Left colon (tissue), 2 donors: ENCODE measurements at regions not wholly inside any gene's neighbourhood (a gene's known extent, or its start where the extent isn't known, plus 50 kb on each side); places are given as distances from the start of the nearest gene placed in this dataset.

Experiments used
- ATAC-seq: fragments of 200-7000 bp; cut with Tn5 transposase; one replicate; pipeline ENCODE4 v1.9.1; 2020; ENCODE audit warnings: mild to moderate bottlenecking, moderate library complexity
- DNase-seq, 2 donors: peaks; one replicate each; pipeline ENCODE4 v3.0.0-alpha.2; 2020
- intact Hi-C, 2 donors: fragments of 100-400 bp; cut with DNase I in 1 of 2; cut with micrococcal nuclease in 1 of 2; formaldehyde crosslinking; loops; one replicate each; pipeline versions ENCODE4 v1.11.2 to v1.14.0; 2022; cut with DNase I, micrococcal nuclease
- donor health status: DM: no; HTN: no; CAD: no.
- donor health status: DM: yes; HTN: yes; CAD: no.

DNA sequence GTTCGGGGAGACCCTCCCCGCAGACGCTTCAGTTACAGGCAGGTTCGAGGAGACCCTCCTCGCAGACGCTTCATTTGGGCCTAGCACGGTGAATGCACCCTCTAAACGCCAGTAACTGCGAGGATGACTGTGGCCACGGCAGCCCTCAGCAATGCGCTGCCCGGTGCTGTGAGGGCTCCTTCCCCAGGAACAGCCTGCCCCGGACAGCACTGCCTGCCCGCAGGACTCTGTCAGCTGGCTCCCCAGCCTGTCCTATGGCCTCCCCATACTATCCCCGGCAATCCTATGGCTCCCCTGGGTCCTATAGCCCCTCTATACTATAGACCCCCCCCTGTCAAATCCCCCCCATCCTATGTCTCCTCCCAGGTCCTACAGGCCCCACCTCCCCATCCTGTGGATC lies 238.9 kb downstream of the RBFOX3 start:
- no peak for DNase-seq
- intact Hi-C loops = no loop called here
- ATAC-seq = no peak

DNA sequence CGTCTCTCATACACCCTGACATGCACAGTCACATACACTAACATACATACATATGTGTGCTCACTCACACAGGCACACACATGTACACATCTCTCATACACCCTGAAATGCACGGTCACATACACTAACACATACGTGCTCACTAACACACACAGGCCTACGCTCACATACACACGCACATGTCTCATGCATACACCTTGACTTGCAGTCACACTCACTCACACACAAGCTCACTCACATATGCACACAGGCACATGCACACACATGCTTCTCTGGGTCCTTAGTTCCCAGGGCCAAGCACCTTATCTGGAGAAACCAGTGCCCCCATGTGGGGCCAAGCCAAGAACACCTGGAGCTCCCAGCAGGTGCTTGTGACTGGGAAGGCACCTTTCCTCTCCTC lies 240.3 kb downstream of the RBFOX3 start:
- intact Hi-C loops = no loop called here
- DNase-seq (no peak), ATAC-seq (no peak)

DNA sequence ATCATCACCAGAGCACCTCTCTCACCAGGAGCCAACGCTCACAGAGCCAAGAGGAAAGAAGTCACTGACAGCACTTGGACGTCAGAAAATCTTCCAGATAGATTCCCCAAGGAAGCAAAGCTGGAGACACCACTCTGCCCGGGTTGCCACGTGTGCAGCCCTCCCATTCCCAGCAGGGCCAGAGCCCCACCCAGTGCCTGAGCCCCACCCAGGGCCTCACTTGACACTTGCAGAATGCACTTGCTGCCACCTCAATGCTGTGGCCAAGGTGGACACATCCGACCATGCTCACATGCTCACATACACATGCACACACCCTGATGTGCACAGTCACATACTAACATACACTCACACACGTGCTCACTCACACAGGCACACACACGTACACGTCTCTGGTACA lies 240.7 kb downstream of the RBFOX3 start:
- no peak for DNase-seq
- peak; percentile 35 for ATAC-seq
- intact Hi-C loops = no loop called here

DNA sequence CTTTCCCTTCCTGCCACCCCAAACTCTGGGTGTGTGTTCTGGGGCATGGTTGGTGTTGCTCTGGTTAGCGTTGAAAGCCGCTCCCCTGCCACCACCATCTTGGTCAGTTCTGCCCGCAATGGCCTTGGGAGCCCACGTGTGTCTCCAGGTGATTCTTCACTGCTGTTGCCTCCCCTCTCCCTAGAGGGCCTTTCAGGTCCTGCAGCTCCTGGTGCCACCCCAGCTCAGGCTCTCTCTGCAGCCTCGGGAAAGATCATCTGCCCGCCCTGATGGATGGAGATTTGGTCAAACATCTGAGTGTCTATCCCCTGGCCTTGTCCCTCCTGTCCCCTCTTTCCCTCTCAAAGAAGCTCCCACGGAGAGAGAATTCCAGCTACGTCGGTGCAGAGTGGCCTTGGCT lies 241.3 kb downstream of the RBFOX3 start:
- ATAC-seq = no peak
- intact Hi-C loops = no loop called here
- DNase-seq = no peak

DNA sequence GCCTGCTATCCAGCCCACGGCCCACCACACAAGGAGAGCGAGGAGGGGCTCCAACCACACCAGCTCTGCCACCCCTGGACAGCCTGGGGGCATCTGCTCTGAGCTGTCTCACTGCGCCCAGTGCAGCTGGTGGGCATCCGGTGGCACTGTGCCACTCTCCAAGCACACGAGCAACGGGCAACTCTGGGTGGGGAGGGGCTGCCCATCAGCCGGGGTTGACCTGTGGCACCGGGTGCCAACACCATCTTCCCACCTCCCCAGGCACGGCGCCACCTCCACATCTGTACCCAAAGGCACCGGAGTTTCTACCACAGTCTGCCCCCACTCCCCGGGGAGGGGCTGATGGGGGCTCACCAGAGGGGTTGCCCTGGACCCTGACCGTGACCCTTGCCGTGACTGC lies 241.8 kb downstream of the RBFOX3 start:
- no peak for ATAC-seq
- DNase-seq = no peak
- intact Hi-C loops = no loop called here

DNA sequence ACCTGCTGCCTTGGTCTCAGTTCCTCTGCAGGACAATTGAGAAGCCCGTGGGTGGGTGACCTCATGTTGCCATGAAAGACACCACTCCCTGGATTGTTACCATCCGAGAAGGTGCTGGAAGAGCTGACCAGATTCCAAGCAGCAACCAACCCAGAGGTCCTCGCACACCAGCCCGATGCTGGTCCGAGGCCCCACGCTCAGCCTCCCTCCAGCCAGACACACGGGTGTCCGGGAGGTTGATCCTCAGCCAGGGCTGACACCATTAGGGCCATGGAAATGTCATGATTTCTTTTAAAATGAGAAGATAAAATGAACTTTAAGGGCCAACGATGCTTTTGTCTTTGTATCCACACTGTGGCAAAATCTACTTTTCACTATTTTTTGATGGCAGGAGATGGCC lies 242.3 kb downstream of the RBFOX3 start:
- ATAC-seq = no peak
- no peak for DNase-seq
- intact Hi-C loops = no loop called here

DNA sequence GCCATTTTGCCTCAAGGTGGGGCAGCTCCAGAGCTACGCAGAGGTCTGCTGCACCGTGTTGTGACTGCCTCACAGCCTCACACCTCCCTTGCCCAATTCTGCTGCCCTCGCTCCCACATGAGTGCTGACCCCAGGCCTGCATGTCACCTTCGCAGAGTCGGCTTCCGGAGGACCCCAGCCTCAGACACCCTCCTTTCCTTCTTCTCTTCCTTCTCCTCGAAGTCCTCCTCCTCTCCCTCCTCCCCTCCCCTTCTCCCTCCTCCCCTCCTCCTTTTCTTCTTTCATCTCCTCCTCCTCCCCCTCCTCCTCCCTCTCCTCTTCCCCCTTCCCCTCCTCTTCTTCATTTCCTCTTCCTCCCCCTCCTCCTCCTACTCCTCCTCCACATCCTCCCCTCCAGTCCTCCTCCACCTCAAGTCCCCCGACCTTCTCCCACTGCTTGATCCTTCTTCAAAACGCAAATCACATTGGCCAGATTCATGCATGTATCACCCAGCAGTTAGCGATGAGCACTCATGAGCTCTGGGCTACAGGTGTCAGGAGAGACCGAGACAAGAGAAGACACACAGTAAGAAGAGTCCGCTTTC lies 243.8 kb downstream of the RBFOX3 start:
- no peak for ATAC-seq
- DNase-seq = no peak
- intact Hi-C loops = no loop called here

DNA sequence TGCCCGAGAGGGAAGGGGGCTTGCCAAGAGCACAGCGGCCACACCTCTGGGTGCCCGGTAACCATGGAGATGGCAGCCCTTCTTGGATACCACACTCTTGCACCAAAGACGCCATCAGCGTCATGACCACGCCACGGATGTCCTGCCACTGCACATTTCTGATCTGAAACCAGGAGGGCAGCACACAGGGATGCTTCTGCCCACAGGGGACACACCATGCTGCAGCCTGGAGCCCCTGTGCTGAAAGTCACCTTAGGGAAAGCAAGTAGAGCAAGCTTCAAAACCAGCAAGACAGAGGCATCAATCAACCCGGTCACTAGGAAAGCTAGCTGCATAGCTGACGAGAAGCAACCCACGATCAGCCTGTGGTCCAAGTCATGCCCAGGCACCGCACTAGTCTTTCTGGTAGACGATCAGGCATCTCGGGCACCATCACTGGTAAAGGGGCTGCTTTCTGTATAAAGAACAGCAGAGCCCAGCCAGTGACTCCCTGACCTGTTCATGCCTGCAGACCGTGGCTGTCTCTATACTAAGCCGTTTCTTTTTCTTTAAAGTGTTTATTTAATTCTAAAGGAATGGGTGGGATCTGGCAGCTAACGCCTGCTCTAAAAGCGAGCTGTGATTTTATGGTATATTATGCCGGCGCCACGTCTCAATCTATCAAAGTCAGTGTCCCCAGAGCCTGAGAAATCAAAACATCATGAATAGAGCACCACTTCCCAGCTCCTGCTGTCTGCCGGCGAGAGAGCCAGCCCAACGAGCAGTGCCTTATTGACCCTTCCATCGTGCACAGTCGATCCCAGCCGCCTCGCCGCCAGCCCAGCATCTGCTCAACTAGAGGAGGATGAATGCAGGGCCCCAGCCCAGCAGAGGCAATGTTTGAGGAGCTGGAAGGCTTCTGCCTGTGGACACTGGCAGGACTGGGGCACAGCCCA lies 244.7 kb downstream of the RBFOX3 start:
- intact Hi-C loops = no loop called here
- DNase-seq (no peak), ATAC-seq (no peak)

DNA sequence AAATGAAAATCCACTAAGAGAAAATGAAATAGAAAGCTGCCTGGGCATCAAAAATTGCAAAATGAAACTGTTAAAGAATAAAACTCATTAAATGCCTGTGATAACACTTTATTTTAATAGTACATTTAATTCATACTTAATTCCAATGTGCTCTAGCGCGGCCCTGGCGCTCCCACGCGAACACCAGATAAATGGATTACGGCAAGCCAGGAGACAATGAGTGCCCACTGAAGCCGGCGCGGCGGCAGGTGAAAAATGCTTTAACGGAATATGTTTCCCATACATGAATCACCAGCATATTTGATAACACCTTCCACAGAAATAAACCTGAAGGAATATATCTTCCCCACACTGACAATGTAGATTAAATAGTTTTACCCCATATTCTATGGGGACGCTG lies 245.5 kb downstream of the RBFOX3 start:
- DNase-seq = no peak
- no peak for ATAC-seq
- intact Hi-C loops = no loop called here

DNA sequence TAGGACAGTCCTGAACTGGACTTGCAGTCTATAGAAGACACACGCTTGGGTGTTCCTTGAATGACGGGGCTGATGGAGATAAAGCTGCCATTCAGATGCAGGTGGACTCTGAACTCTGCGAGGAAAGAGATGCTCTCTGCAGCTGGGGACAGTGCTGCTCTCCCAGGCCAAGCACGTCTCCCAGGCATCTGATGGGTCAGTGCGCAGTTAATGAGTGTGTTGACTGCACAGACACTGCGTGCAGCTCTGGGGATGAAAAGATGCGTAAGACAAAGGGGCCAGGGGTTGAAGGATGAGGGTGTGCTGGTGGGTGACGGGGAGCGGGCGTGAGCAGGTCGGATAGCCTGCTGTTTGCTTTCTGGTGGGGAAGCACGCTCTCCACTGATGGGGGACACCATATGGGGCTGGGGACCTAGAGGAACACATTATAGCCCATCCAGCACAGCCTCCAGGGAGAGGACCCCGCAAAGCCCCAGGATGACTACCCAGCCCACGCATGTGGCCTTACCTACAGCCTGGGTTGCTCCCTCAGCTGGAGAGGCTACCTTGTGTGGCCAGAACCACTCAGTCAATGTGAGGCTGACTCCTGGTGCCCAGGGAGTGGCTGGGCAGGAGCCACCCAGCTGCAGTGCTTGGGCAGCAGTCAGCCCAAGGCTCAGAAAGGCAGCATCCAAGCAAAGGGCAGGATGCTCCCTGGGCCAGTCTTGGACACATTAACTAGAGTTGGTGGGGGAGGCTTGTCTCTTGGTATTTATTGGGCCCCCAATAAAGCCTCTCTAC lies 246.3 kb downstream of the RBFOX3 start:
- no peak for DNase-seq
- intact Hi-C loops = no loop called here
- ATAC-seq = no peak

DNA sequence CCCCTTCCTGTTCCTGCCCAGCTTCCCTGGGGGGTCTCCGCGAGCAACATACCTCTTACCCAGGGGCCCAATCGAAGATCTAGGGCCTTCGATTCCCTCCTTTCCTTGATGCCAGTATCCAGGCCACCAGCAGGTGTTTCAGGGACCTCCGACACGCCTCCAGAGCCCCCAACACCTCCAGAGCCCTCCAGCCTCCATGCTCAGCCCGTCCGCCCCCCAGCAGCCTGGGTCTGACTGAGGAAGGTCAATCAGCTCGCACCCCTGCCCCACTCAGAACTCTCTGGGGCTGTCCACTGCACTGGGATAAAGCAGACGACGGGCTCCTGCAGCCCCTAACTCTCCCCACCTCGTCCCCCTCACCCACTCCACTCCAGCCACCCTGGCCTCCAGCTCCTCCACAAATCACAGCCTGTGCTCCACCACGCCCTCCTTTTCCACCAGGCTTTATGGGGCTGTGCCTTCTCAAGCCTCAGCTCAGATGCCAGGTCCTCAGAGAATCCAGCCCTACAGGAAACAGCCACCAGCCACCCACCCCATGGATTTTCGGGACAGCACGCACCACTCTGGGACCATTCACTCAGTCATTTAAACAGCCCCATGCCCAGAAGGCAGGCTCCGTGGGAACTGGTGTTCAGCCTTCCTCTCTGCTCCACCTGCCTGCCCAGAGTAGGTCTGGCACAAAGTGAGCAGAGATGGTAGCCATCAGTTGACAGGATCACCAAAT lies 247.1 kb downstream of the RBFOX3 start:
- ATAC-seq (no peak), DNase-seq (no peak)
- intact Hi-C loops = no loop called here

DNA sequence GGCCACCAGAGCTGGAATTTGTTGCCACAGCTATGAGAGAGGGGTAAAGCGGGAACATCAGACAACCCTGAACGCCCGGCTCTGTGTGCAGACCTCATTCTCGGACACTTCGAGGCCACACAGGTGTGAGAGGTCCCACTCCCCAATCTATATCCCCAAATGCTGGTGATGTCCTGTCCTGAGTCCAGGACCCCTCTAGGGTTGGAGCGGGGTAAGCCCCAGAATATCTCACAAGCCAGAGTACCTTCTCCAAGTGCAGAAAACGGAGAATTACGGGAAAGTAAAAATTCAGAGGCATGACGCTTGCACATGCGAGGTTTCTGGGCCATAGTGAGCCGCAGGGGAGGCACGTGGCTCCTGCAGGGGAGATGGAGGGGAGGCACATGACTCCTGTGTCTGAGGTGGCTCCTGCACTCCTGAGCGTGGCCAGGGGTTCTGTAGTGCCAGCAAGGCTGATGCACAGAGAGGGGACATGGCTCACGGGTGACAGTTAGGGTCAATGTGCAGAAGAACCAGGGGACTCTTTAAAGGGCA lies 248.0 kb downstream of the RBFOX3 start:
- intact Hi-C loops = no loop called here
- DNase-seq (no peak), ATAC-seq (no peak)

DNA sequence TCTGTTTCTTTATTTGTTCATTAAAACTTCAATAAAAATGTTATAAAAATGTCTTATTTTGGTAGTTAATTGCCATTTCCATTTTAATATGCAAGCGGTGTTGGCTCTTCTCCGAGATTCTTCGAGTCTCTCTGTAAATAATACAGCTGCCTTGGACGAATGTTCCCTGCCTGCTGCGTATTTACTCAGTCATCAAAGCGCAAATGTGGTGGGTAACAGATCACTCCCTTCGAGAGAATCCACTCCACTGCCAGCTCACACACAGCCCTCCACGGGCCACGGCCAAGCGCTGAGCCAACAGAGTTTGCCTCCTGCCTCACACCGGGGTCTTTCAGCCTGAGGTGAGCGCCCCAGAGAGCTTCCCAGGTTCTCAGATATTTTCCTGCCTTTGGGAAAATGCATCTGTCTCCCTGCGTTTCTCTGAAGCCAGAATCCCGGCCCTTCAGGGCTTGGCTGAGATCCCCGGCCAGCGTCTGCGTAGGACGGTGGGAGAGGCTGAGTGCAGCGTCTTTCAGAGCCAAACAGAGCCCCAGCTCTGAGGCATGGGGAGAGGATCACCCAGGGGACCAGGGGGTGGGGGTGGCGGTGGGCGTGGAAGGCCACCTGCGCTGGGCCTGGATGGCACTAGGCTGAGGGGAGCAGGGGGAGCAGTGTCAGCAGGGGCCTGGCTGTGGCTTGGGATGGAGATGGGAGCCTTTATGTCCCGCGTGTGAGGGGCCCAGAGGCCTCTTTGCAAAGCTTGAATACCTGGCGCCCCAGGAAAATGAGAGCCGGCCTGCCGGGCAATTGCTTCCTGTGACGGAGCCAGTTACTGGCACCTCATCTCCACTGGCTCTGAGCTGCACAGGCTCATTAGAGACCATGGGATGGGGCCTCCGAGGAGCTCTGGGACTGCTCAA lies 248.7 kb downstream of the RBFOX3 start:
- ATAC-seq = no peak
- intact Hi-C loops = no loop called here
- no peak for DNase-seq

DNA sequence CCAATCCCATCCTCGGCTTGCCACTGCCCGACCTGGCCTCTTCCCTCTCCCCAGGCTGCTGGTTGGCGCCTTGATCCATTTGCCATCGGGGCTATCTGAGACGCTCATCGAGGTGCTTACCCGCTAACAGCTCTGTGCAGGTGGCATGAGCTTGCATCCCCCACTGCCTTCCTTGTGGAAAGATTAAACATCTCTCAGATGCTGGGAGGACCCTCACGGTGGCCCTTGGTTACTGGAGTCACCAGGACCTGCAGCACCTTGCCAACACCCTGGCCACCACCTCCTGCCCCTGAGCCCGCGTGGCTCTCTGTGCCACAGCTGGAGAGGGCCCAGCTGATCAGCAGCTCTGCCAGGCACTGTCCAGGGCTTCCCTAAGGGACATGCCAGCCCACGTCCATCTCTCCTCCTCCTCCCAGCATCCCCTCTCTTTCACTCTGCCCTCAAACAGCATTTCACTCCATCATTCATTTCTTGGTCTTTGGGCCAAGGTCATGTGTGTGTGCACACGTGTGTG lies 249.6 kb downstream of the RBFOX3 start:
- ATAC-seq (no peak), DNase-seq (no peak)
- intact Hi-C loops = no loop called here

DNA sequence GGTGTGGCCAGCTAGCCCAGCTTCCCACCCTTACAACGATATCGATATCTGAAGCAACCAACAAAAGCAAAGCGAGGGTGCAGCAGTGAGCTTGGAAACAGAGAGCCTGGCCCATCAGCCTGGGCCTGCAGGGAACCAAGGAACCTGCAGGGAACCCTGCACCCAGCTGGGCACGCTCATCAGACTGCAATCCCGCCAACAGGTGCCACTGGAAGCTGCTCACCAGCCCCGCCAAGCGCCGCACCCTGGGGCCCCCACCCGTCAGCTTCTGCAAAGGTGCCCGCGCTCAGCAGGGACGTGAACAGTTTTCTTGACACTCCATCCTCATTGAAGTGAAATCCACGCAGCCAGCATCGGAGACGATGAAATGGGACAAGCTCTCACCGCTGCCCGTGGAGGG lies 250.7 kb downstream of the RBFOX3 start:
- intact Hi-C loops = no loop called here
- DNase-seq = no peak
- ATAC-seq = no peak

DNA sequence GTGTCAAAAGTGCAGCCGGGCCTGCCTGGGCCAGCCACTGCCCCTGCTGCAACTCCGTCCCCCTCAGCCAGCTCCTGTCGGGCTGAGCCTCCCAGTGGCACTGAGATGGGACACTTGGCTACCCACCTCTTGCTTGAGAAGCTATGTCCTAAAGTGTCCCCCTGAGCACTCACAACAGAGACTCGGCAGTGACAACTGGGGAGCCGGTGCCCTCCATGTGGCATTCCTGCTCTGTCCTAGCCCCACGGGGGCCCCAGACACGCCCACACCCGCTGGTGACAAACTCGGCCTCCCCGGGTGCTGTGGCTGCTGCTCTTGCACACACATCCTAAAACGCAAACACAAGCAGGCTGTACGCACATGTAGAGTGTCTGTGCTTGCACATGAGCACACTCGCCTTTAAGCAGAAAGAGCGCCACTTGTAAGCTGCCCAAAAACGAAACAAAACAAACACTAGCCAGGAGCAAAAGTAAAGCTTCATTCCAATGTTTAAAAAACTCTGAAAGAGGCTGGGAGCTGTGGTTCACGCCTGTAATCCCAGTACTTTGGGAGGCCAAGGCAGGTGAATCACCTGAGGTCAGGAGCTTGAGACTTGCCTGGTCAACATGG lies 253.9 kb downstream of the RBFOX3 start:
- DNase-seq = no peak
- no peak for ATAC-seq
- intact Hi-C loops = no loop called here

DNA sequence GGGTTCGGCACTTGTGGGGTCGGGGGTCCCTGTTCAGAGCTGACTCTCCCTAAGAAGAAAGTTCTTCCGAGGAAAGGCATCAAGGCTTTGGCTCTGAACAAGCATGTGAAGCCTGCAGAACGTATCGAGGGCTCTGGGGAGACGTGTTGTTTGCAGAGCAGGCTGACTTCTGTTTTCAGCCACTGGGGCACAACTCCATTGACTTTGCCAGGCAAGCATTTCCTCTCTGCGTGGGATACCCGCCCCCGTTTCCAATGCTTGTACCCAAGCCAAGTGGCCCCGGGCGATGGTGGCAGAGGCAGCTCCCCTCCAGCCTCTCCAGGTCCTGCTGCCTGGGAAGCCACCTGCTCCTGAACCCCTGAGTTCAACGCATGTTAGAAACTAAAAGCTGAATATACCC lies 255.7 kb downstream of the RBFOX3 start:
- no peak for DNase-seq
- ATAC-seq = no peak
- intact Hi-C loops = no loop called here
